ENCODE measurements at regions not wholly inside any gene's neighbourhood (a gene's known extent, or its start where the extent isn't known, plus 50 kb on each side); places are given as distances from the start of the nearest gene placed in this dataset.

DNA sequence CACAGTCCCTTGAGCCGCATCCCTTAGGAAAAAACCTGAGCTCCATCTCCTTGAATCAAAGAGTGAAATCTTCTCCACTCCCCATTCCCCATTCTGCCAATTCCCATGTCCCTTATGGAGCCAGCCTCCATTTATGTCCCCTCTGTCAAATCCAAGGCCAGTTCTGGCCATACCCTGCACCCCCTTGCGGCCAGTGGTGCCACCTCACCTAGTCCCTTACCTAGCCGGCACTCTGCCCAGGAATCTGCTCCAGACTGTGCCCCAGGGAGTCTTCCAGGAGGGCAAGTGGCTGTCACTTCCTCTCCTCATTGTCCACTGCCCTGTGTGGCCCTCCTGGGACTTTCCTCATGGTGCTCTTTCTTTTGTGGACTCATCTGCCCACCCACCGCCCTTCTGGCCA lies 195.4 kb upstream of the RMP24 start:
- Histone ChIP-seq H3K4me2 (ENCODE audit: low read depth, low read length, poor library complexity, severe bottlenecking) (no peak overlapping the region), H3K79me2 (ENCODE audit: insufficient read depth, low read length) (no peaks in the 10 kb centered on the region), H2AFZ (ENCODE audit: low read length) (no peak overlapping the region), H3K9me3 (ENCODE audit: insufficient read depth, low read depth, low read length) (no peaks in the 10 kb centered on the region), H3K27me3 (ENCODE audit: insufficient read depth, low read length, poor library complexity, severe bottlenecking) (peaks cover 5% of the 10 kb centered on the region), H3K36me3 (ENCODE audit: insufficient read depth, low read length) (no peaks in the 10 kb centered on the region), H3K9ac (ENCODE audit: low read depth, low read length, poor library complexity, severe bottlenecking) (no peak overlapping the region), H3F3A (ENCODE audit: low read depth) (no peaks in the 10 kb centered on the region), H4K20me1 (ENCODE audit: insufficient read depth, low read length, poor library complexity, severe bottlenecking) (no peaks in the 10 kb centered on the region), H3K4me3 (ENCODE audit: low read length, poor library complexity, severe bottlenecking) (no peak overlapping the region), H3K4me1 (ENCODE audit: insufficient read depth, low read length, poor library complexity, severe bottlenecking) (no peaks in the 10 kb centered on the region), H3K9me2 (replicated peaks; ENCODE audit: low read depth, low read length) (no peaks in the 10 kb centered on the region)
- TF ChIP-seq, protein P1, sequence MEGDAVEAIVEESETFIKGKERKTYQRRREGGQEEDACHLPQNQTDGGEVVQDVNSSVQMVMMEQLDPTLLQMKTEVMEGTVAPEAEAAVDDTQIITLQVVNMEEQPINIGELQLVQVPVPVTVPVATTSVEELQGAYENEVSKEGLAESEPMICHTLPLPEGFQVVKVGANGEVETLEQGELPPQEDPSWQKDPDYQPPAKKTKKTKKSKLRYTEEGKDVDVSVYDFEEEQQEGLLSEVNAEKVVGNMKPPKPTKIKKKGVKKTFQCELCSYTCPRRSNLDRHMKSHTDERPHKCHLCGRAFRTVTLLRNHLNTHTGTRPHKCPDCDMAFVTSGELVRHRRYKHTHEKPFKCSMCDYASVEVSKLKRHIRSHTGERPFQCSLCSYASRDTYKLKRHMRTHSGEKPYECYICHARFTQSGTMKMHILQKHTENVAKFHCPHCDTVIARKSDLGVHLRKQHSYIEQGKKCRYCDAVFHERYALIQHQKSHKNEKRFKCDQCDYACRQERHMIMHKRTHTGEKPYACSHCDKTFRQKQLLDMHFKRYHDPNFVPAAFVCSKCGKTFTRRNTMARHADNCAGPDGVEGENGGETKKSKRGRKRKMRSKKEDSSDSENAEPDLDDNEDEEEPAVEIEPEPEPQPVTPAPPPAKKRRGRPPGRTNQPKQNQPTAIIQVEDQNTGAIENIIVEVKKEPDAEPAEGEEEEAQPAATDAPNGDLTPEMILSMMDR (conservative IDR thresholded peaks at IDR 0.05; ENCODE audit: low read length) = no peak
- no peak for TF ChIP-seq EZH2phosphoT487 (IDR thresholded peaks at IDR 0.05; ENCODE audit: borderline replicate concordance)

DNA sequence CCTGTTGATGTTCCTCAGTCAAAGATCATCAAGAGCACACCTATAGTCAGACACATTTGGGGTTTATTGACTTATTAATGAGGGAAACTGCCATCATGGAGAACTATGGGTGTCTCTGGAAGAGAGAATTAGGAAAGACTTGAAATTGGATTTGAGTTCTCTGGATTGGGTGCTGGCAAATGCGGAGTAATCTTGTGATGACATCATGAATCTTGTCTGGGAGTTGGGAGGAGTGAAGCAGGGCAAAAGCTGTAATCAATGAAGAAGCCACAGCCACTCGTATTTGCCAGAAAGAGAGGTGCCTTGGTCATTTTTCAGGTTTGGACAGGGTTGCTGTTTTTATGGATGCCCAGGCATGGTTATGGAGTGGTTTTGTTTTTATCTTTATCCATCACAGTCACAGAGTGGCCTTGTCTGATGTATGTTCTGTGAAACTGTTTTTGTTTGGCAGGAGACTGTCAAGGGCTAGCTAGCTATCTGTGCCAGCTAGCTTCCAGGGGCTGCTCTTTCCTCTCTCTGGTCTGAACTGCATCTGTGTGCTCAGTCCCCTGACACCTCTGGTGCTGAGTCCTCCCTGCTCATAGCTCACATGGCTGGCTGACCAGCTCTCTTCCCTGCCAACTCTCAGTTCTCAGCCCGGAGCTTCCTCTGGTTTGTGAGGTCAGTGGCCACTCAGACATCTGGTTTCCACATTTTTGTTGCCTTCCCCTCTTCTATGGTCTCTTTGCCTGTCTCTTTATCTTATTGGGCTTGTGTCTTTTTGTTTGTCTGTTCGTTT lies 193.4 kb upstream of the RMP24 start:
- Histone ChIP-seq H3K4me1 (ENCODE audit: insufficient read depth, low read length, poor library complexity, severe bottlenecking) (no peaks in the 10 kb centered on the region), H3K9me2 (replicated peaks; ENCODE audit: low read depth, low read length) (no peaks in the 10 kb centered on the region), H2AFZ (ENCODE audit: low read length) (no peak overlapping the region), H3F3A (ENCODE audit: low read depth) (no peaks in the 10 kb centered on the region), H3K9me3 (ENCODE audit: insufficient read depth, low read depth, low read length) (no peaks in the 10 kb centered on the region), H3K36me3 (ENCODE audit: insufficient read depth, low read length) (no peaks in the 10 kb centered on the region), H3K4me2 (ENCODE audit: low read depth, low read length, poor library complexity, severe bottlenecking) (no peak overlapping the region), H3K9ac (ENCODE audit: low read depth, low read length, poor library complexity, severe bottlenecking) (no peak overlapping the region), H3K4me3 (ENCODE audit: low read length, poor library complexity, severe bottlenecking) (no peak overlapping the region), H4K20me1 (ENCODE audit: insufficient read depth, low read length, poor library complexity, severe bottlenecking) (no peaks in the 10 kb centered on the region), H3K27me3 (ENCODE audit: insufficient read depth, low read length, poor library complexity, severe bottlenecking) (peaks cover 5% of the 10 kb centered on the region), H3K79me2 (ENCODE audit: insufficient read depth, low read length) (no peaks in the 10 kb centered on the region)
- no peak for TF ChIP-seq EZH2phosphoT487 (IDR thresholded peaks at IDR 0.05; ENCODE audit: borderline replicate concordance)
- TF ChIP-seq, protein P1 (conservative IDR thresholded peaks at IDR 0.05; ENCODE audit: low read length) = no peak

DNA sequence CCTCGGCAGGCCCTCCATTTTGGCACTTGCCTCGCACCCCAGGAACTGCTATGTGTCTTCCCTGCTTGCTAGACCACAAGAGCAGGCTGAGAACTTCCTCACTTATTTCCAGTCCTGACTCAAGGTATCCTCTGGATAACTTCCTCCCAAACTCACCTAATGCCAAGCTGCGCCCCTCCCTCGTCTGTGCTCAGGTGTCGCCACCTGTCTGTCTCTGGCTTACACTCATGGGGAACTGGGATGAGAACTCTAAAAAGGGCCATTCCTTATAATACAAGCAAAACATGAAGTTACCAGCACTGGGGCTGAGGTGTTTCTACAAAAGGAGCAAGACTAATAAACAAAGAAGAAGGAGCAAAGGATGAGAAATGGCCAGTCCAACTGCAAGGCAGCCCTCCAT lies 191.5 kb upstream of the RMP24 start:
- Histone ChIP-seq H3K9me2 (replicated peaks; ENCODE audit: low read depth, low read length) (no peaks in the 10 kb centered on the region), H2AFZ (ENCODE audit: low read length) (no peak overlapping the region), H3K27me3 (ENCODE audit: insufficient read depth, low read length, poor library complexity, severe bottlenecking) (peaks cover 5% of the 10 kb centered on the region), H3F3A (ENCODE audit: low read depth) (no peaks in the 10 kb centered on the region), H3K9ac (ENCODE audit: low read depth, low read length, poor library complexity, severe bottlenecking) (no peak overlapping the region), H3K79me2 (ENCODE audit: insufficient read depth, low read length) (no peaks in the 10 kb centered on the region), H3K4me1 (ENCODE audit: insufficient read depth, low read length, poor library complexity, severe bottlenecking) (no peaks in the 10 kb centered on the region), H3K4me3 (ENCODE audit: low read length, poor library complexity, severe bottlenecking) (no peak overlapping the region), H4K20me1 (ENCODE audit: insufficient read depth, low read length, poor library complexity, severe bottlenecking) (no peaks in the 10 kb centered on the region), H3K36me3 (ENCODE audit: insufficient read depth, low read length) (no peaks in the 10 kb centered on the region), H3K9me3 (ENCODE audit: insufficient read depth, low read depth, low read length) (no peaks in the 10 kb centered on the region), H3K4me2 (ENCODE audit: low read depth, low read length, poor library complexity, severe bottlenecking) (no peak overlapping the region)
- TF ChIP-seq EZH2phosphoT487 (IDR thresholded peaks at IDR 0.05; ENCODE audit: borderline replicate concordance) = no peak
- TF ChIP-seq, protein P1 (conservative IDR thresholded peaks at IDR 0.05; ENCODE audit: low read length) = no peak
